Fibroblast of lung (primary cell): ENCODE measurements at regions not wholly inside any gene's neighbourhood (a gene's known extent, or its start where the extent isn't known, plus 50 kb on each side); places are given as distances from the start of the nearest gene placed in this dataset.

Experiments
- DNase-seq, 2 donors: peaks; one replicate each; pipeline versions ENCODE4 v3.0.0 to v3.0.0-alpha.2; 2010; ENCODE audit warnings: low read depth in 2 of 2
- H2AFZ ChIP-seq: 2 replicates; pipeline ENCODE4 v1.5.1; 2012; ENCODE audit warnings: low read length, control low read depth, inconsistent platforms
- H3K27ac ChIP-seq: 2 replicates; pipeline ENCODE4 v1.5.1; 2011; ENCODE audit warnings: low read length, control low read depth; ENCODE audit not compliant: insufficient read depth
- H3K27me3 ChIP-seq: 2 replicates; pipeline ENCODE4 v1.5.1; 2011; ENCODE audit warnings: mild to moderate bottlenecking, low read length; ENCODE audit not compliant: control insufficient read depth, insufficient read depth
- H3K36me3 ChIP-seq: 2 replicates; pipeline ENCODE4 v1.5.1; 2011; ENCODE audit warnings: low read length; ENCODE audit not compliant: control insufficient read depth, insufficient read depth
- H3K4me1 ChIP-seq: 2 replicates; pipeline ENCODE4 v1.5.1; 2011; ENCODE audit warnings: low read length; ENCODE audit not compliant: control insufficient read depth, insufficient read depth; ENCODE audit errors: extremely low read depth
- H3K4me2 ChIP-seq: 2 replicates; pipeline ENCODE4 v1.5.1; 2011; ENCODE audit warnings: low read length, control low read depth; ENCODE audit not compliant: insufficient read depth; ENCODE audit errors: extremely low read depth
- H3K4me3 ChIP-seq, 4 experiments: fragments of 200-600 bp in 1 of 4; sonication (generic) in 1 of 4; replicated peaks in 1 of 4; 2 replicates each; pipeline ENCODE4 v1.5.1; 2011 to 2016; ENCODE audit warnings: low read length in 4 of 4, low read depth in 3 of 4, mild to moderate bottlenecking in 3 of 4, control low read depth in 2 of 4, inconsistent platforms in 1 of 4, mixed read lengths in 1 of 4; ENCODE audit not compliant: insufficient read depth in 1 of 4; ENCODE audit errors: control extremely low read depth in 1 of 4
- H3K79me2 ChIP-seq: 2 replicates; pipeline ENCODE4 v1.5.1; 2012; ENCODE audit warnings: mild to moderate bottlenecking, low read length, inconsistent platforms; ENCODE audit not compliant: control insufficient read depth, insufficient read depth
- H3K9ac ChIP-seq: 2 replicates; pipeline ENCODE4 v1.5.1; 2011; ENCODE audit warnings: mild to moderate bottlenecking, low read length, control low read depth; ENCODE audit not compliant: insufficient read depth
- H3K9me3 ChIP-seq: 2 replicates; pipeline ENCODE4 v1.5.1; 2012; ENCODE audit warnings: low read depth, low read length; ENCODE audit not compliant: control insufficient read depth, insufficient read depth
- H4K20me1 ChIP-seq: 2 replicates; pipeline ENCODE4 v1.5.1; 2011; ENCODE audit warnings: low read length; ENCODE audit not compliant: control insufficient read depth, insufficient read depth; ENCODE audit errors: extremely low read depth
- EZH2 ChIP-seq: IDR thresholded peaks from 2 replicates; pipeline ENCODE4 v1.5.1; 2012; ENCODE audit warnings: low read length, control low read depth, mild to moderate bottlenecking; ENCODE audit errors: missing control alignments
- TF ChIP-seq, protein P1 (sequence below), 2 donors: IDR thresholded peaks in 1 of 2; conservative IDR thresholded peaks in 1 of 2; 1 replicate in 1 of 2; 2 replicates in 1 of 2; pipeline ENCODE4 v1.5.1; 2011 to 2012; ENCODE audit warnings: low read length in 2 of 2, control low read depth in 1 of 2, inconsistent platforms in 1 of 2, low read depth in 1 of 2, mild to moderate bottlenecking in 1 of 2

DNA sequence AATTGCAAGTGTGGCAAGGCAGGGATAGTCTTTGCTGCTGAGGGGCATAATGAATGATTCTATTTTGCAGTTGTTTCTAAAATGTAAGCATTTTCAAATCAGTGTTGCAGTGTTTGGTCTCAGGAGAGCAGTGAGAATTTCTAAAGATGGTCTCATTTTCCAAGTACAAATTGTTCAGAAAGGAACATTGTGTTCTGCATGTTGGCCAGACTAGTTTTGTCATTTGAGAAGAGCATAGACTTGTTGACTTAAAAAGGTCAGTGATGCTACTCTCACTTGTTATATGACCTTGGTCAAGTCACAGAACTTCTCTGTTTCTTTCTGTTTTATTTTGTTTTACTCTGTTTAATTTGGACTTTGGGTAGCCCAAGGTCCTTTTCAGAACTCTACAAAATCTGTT lies 344.6 kb downstream of the OSTF1 start:
- TF ChIP-seq, protein P1, sequence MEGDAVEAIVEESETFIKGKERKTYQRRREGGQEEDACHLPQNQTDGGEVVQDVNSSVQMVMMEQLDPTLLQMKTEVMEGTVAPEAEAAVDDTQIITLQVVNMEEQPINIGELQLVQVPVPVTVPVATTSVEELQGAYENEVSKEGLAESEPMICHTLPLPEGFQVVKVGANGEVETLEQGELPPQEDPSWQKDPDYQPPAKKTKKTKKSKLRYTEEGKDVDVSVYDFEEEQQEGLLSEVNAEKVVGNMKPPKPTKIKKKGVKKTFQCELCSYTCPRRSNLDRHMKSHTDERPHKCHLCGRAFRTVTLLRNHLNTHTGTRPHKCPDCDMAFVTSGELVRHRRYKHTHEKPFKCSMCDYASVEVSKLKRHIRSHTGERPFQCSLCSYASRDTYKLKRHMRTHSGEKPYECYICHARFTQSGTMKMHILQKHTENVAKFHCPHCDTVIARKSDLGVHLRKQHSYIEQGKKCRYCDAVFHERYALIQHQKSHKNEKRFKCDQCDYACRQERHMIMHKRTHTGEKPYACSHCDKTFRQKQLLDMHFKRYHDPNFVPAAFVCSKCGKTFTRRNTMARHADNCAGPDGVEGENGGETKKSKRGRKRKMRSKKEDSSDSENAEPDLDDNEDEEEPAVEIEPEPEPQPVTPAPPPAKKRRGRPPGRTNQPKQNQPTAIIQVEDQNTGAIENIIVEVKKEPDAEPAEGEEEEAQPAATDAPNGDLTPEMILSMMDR (conservative IDR thresholded peaks at IDR 0.05 in 1 of 2, IDR thresholded peaks at IDR 0.05 in 1 of 2; ENCODE audit: low read depth in 1 of 2, low read length in 2 of 2), result no peak
- TF ChIP-seq EZH2, result no peak
- H3K36me3 ChIP-seq, result no peaks in the 10 kb centered on the region
- H3K79me2 ChIP-seq, result no peaks in the 10 kb centered on the region
- no peaks in the 10 kb centered on the region for H3K9me3 ChIP-seq
- H3K4me2 ChIP-seq, result no peak overlapping the region
- no peaks in the 10 kb centered on the region for H4K20me1 ChIP-seq
- DNase-seq, result no peak
- H3K27me3 ChIP-seq, result no peaks in the 10 kb centered on the region
- no peaks in the 10 kb centered on the region for H3K4me1 ChIP-seq
- no peak overlapping the region for H3K4me3 ChIP-seq
- no peak overlapping the region for H3K9ac ChIP-seq
- H3K27ac ChIP-seq, result no peak overlapping the region
- no peak overlapping the region for H2AFZ ChIP-seq

DNA sequence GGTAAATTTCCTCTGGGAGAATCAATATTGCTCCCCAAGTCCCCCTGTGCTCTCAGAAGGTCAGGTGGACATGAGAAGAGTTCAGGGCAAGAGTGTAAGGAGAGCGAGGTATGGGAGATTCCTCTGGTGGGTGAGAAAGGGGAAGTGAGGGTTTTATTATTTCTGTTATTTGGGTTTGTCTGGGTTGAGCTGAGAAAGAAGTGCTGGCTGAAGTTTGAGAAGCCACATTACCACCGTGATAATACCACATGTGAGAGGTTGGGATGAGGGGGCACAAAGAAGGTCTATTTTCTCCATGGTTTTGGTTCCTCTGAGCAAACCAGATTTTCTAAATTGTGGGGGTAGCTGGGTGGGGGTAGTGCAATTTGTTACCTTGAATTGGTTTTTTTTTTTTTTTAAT lies 350.4 kb downstream of the OSTF1 start:
- no peak overlapping the region for H3K9ac ChIP-seq
- no peaks in the 10 kb centered on the region for H3K27me3 ChIP-seq
- H2AFZ ChIP-seq, result no peak overlapping the region
- no peaks in the 10 kb centered on the region for H3K4me1 ChIP-seq
- no peaks in the 10 kb centered on the region for H3K79me2 ChIP-seq
- H3K36me3 ChIP-seq, result no peaks in the 10 kb centered on the region
- no peak overlapping the region for H3K4me2 ChIP-seq
- no peak overlapping the region for H3K27ac ChIP-seq
- no peak for TF ChIP-seq EZH2
- TF ChIP-seq, protein P1 (conservative IDR thresholded peaks at IDR 0.05 in 1 of 2, IDR thresholded peaks at IDR 0.05 in 1 of 2; ENCODE audit: low read depth in 1 of 2, low read length in 2 of 2), result no peak
- H3K4me3 ChIP-seq, result no peak overlapping the region
- no peak for DNase-seq
- no peaks in the 10 kb centered on the region for H3K9me3 ChIP-seq
- no peaks in the 10 kb centered on the region for H4K20me1 ChIP-seq

DNA sequence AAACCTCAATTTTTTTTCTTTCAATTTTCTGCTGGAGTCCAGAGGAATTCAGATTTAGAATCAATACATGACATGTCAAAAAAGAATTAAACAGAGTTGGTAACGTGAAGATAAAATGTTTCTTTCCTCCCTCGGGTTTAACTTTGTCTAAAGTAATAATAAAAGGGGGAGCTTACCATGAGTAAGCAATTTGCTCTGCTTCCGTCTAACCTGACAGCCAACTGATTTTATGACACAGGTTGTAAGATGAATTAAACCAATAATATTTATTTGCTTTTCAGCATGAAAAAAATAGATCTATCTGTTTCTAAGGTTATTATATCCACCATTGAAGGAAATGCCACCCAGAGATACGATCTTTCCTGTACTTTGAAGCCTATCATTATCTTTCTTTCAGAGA lies 352.6 kb downstream of the OSTF1 start:
- no peak overlapping the region for H3K27ac ChIP-seq
- H3K9me3 ChIP-seq, result no peaks in the 10 kb centered on the region
- H3K4me1 ChIP-seq, result no peaks in the 10 kb centered on the region
- H3K36me3 ChIP-seq, result no peaks in the 10 kb centered on the region
- TF ChIP-seq EZH2, result no peak
- TF ChIP-seq, protein P1 (conservative IDR thresholded peaks at IDR 0.05 in 1 of 2, IDR thresholded peaks at IDR 0.05 in 1 of 2; ENCODE audit: low read depth in 1 of 2, low read length in 2 of 2), result no peak
- no peak for DNase-seq
- H2AFZ ChIP-seq, result no peak overlapping the region
- no peaks in the 10 kb centered on the region for H3K79me2 ChIP-seq
- H4K20me1 ChIP-seq, result no peaks in the 10 kb centered on the region
- no peak overlapping the region for H3K4me2 ChIP-seq
- no peak overlapping the region for H3K9ac ChIP-seq
- no peaks in the 10 kb centered on the region for H3K27me3 ChIP-seq
- no peak overlapping the region for H3K4me3 ChIP-seq
